GM19240 (cell line): ENCODE measurements at regions not wholly inside any gene's neighbourhood (a gene's known extent, or its start where the extent isn't known, plus 50 kb on each side); places are given as distances from the start of the nearest gene placed in this dataset.
"Not testable (repeated sequence)": the region's sequence is repeated elsewhere in the genome, so short reads cannot be mapped to it uniquely, and the experiment has no call there.

Source experiments
- DNase-seq: peaks from one replicate; pipeline ENCODE4 v3.0.0; 2011; ENCODE audit warnings: low spot score; ENCODE audit not compliant: insufficient read length

GRCh38 chr12:114134922-114135321 lies 168.8 kb upstream of the RBM19 start:
- no peak for DNase-seq

GRCh38 chr12:114131824-114132223 lies 165.7 kb upstream of the RBM19 start:
- no peak for DNase-seq

- no peak for DNase-seq
Observed at GRCh38 chr12:114123108-114123507, 157.0 kb upstream of the RBM19 start.

GRCh38 chr12:114122016-114122415 lies 155.9 kb upstream of the RBM19 start:
- no peak for DNase-seq

- DNase-seq = no peak
Observed at GRCh38 chr12:114119316-114119715, 153.2 kb upstream of the RBM19 start.

- no peak for DNase-seq
Observed at GRCh38 chr12:114096461-114096860, 130.3 kb upstream of the RBM19 start.

- DNase-seq = no peak
Observed at GRCh38 chr12:114093520-114093919, 127.4 kb upstream of the RBM19 start.

GRCh38 chr12:114092981-114093380 lies 126.9 kb upstream of the RBM19 start:
- no peak for DNase-seq

- no peak for DNase-seq
Observed at GRCh38 chr12:114090211-114090610, 124.1 kb upstream of the RBM19 start.

GRCh38 chr12:114073076-114073475 lies 107.0 kb upstream of the RBM19 start:
- DNase-seq = no peak

GRCh38 chr12:114069507-114069906 lies 103.4 kb upstream of the RBM19 start:
- no peak for DNase-seq

GRCh38 chr12:114064497-114064896 lies 98.4 kb upstream of the RBM19 start:
- DNase-seq = no peak

- DNase-seq = not testable (repeated sequence)
Observed at GRCh38 chr12:114064034-114064433, 97.9 kb upstream of the RBM19 start.

- no peak for DNase-seq
Observed at GRCh38 chr12:114063435-114063834, 97.3 kb upstream of the RBM19 start.

GRCh38 chr12:114056351-114056750 lies 90.2 kb upstream of the RBM19 start:
- DNase-seq = not testable (repeated sequence)

- no peak for DNase-seq
Observed at GRCh38 chr12:114054982-114055381, 88.9 kb upstream of the RBM19 start.

- DNase-seq = no peak
Observed at GRCh38 chr12:114046236-114046998, 80.3 kb upstream of the RBM19 start.

GRCh38 chr12:114045349-114045748 lies 79.2 kb upstream of the RBM19 start:
- no peak for DNase-seq

GRCh38 chr12:114041590-114041989 lies 75.5 kb upstream of the RBM19 start:
- no peak for DNase-seq

GRCh38 chr12:114041136-114041535 lies 75.0 kb upstream of the RBM19 start:
- DNase-seq = no peak

GRCh38 chr12:114038962-114039361 lies 72.8 kb upstream of the RBM19 start:
- DNase-seq = no peak

GRCh38 chr12:114032801-114033200 lies 66.7 kb upstream of the RBM19 start:
- no peak for DNase-seq

GRCh38 chr12:114030451-114030850 lies 64.3 kb upstream of the RBM19 start:
- no peak for DNase-seq

GRCh38 chr12:114026805-114027204 lies 60.7 kb upstream of the RBM19 start:
- DNase-seq = no peak
